Glomerular endothelial cell (primary cell): ENCODE measurements at regions not wholly inside any gene's neighbourhood (a gene's known extent, or its start where the extent isn't known, plus 50 kb on each side); places are given as distances from the start of the nearest gene placed in this dataset.
A peak's percentile ranks its signal among the peaks of the same experiment; 100 is the strongest.

Experiments
- DNase-seq: peaks from one replicate; pipeline ENCODE4 v3.0.0-alpha.2; 2011; ENCODE audit warnings: low read depth, low spot score; ENCODE audit errors: extremely low read depth

DNA sequence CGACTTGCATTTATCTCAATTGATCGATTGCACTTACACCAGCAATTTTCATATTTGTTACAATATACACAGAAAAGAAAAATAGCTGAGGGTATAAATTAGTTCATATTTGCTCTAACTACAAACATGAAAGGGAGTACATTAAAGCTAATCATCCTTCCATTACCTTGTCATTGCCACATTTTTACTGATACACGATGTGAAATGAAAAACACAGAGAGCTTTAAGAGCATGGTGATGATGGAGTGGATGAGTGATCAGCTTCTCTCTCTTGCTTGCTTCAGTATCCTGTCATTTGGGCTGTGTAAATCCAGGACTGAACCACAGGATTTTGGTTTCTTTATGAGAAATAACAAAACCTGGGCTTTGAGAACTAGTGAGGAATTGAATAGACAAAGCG, 1207.5 kb upstream of the GOT2 start:
- no peak for DNase-seq

DNA sequence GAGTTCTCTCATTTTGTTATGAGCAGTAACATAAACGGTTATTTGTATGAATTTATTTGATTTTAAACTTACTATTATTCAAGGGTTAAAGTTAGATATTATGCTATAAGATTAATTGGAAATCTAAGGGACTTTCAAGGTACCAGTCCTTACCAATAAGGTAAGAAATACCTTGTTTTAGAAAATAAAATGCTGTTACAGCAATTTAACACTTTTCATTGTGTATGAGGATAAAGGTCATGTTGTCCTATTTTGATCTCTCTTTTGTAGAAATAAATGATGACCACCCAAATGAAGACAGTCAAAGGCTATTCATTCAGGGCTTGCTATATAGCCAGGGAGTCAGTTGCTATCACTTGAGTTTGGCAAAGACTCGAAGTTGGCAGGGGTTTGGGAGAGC, 1185.9 kb upstream of the GOT2 start:
- no peak for DNase-seq

- DNase-seq, result no peak
Observed at GRCh38 chr16:59913666-59914065, 1179.5 kb upstream of the GOT2 start.

GRCh38 chr16:59909262-59909661, 1175.1 kb upstream of the GOT2 start:
- DNase-seq, result no peak

GRCh38 chr16:59907611-59908010, 1173.5 kb upstream of the GOT2 start:
- no peak for DNase-seq

DNA sequence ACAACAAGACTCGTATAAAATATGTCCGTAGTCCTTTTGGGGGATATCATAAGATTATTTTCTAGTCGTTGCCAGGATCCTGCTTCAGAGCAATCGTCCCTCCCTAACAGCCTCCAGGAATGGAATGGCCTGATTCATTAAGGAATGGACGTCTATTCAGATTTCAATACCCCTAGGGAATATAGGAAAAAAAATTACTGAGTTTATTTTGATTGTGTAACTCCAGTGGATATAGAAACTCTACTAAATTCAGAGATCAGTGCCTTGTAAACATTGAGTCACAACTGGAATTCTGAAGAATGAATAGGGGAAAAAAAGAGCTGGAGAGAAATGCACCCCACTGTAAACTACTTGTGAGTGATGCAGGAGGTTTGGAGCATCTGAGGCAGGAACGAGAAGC, 1171.5 kb upstream of the GOT2 start:
- DNase-seq, result no peak

DNA sequence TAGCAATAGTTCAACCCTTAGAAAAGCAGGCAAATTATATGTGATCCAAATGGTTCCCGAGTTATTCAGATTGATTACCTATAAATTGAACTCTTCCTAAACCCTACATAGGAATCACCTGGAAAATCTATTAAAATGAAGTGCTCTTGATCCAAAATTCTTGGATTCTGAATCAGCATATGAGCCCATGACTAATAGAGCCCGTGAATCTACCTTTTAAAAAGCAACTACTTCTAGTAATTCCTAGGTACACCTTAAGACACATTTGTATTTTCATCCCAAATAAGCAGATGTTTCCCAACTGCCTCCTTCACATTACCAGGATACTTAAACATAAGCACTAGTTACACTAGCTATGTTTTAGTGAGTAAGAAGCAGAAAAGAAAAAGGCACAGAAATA, 1171.0 kb upstream of the GOT2 start:
- no peak for DNase-seq

DNA sequence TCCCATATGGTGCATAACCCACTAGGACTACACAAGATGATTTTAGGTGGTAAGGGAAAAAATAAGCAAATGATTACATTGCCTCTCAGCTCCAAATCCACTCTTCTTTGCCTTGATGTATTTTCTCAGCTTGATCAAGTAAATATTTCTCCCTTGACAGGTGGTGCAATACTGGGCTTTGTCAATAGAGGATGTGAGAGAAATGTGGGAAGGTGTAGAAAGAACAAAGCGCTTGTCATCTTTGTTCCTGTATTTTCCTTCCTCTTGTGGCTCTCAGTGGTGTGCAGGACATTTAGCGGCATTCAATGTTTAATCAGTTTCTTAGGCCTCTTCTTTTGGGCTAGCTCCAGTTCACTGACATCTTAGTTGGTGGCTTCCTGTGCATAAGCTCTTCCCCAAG, 1165.8 kb upstream of the GOT2 start:
- no peak for DNase-seq

DNA sequence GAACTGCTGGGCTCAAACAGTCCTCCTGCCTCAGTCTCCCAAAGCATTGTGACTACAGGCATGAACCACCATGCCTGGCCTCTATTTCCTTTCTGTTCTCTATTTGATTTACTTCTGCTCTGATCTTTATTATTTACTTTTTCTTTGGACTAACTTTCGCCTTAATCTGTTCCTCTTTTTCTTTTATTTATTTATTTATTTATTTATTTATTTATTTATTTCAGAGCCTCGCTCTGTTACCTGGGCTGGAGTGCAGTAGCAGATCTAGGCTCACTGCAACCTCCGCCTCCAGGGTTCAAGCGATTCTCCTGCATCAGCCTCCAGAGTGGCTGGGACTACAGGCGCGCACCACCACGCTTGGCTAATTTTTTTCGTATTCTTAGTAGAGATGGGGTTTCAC, 1158.3 kb upstream of the GOT2 start:
- DNase-seq, result no peak

GRCh38 chr16:59887856-59888255, 1153.7 kb upstream of the GOT2 start:
- no peak for DNase-seq

GRCh38 chr16:59886021-59886420, 1151.9 kb upstream of the GOT2 start:
- DNase-seq, result no peak

GRCh38 chr16:59881376-59881775, 1147.3 kb upstream of the GOT2 start:
- DNase-seq, result no peak

DNA sequence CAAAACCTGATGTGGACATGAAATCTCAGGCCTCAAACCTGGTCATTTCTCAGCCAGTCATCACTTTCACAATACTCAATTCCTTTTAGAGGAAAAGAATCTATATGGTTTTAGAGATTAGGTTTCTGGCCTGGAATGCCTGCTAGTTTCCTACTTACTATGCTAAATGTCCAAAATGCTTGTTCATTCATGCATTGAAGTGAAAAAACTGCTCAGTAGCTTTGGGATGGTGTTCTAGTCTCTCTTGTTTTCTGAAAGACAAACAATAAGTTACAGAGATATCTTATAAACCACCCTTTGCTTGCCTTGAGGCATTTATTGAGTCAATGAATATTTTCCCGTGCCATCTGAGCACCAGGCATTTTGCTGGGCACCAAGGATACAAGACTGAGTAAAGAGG, 1146.5 kb upstream of the GOT2 start:
- DNase-seq, result no peak

- no peak for DNase-seq
Observed at GRCh38 chr16:59878999-59879398, 1144.9 kb upstream of the GOT2 start.

DNA sequence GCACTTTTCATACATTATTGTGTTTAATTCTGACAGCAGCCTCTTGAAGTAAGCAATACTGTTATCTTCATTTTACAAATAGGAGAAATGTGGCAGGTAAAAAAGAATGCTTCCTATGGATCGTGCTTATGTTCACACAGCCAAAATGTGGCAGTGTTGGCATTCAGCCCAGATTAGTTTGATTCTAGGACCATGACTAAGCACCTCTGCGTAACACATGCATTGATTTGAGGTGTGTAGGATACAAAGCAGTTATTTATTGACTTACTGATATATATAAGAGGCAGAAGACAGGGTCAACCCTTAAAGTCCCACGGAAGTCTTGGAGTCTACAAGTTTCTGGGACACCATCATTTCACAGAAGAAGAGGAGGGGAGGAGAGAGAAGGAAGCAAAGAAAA, 1144.4 kb upstream of the GOT2 start:
- peak; percentile 56 for DNase-seq

- no peak for DNase-seq
Observed at GRCh38 chr16:59864981-59865666, 1131.0 kb upstream of the GOT2 start.

DNA sequence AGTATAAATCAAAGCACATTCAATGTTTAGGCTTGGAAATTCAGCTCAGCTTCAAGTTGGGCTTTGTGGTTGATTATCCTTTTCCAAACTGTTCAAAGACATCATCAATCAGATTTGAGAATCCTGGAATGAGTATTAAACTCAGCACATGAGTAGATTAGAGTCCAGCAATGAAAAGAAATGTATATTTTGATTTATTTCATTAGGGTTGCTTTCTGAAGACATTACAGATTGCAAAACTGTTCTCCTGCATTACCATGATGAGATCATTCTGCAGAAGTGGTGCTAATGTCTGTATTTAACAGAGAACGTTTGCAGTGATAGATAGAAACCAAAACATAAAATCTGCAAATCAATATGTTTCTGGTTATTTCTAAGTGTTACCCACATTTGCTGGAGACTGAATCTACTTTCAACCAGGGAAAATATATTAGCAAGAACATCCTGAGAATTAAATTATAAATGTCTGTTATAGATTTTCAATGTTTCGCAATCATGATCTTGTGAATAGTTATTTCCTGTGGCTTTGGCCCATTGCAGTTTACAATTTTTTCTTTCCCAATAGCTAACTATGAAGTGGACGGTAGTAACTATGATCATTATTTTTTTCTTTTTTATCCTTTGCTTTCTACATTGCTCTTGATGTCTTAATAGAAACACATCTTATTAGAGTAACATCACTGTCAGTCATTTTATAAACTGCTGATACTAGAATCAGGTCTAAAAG, 1125.7 kb upstream of the GOT2 start:
- DNase-seq, result no peak

DNA sequence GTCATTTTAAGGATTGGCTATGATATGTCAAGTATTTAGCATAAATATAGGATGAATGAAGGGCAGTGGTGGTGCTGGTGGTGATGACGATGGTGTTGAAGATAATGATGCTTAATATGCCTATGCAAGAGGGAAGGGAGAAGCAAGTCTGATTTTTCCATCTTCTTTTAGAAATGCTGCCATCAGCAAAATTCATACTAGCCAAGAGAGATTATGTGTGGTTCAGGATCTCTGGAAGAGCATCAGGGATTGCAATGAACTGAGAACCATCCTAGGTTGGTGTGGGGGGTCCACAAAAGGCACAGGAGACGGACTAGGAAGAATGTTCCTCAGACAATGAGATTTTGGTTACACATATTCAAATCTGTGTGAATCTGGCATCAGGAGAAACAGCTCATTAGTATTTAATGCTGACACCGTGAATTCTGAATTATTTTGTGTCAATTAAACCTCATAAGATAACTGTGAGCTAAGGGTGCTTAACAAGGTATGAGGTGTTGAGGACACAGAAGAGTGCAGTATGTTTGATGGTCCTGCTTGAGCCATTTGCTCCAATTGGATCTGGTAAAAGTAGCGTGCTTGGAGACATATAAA, 1120.8 kb upstream of the GOT2 start:
- DNase-seq, result no peak

- no peak for DNase-seq
Observed at GRCh38 chr16:59849716-59850115, 1115.6 kb upstream of the GOT2 start.

GRCh38 chr16:59848296-59848695, 1114.2 kb upstream of the GOT2 start:
- DNase-seq, result no peak

GRCh38 chr16:59840169-59840568, 1106.1 kb upstream of the GOT2 start:
- no peak for DNase-seq

DNA sequence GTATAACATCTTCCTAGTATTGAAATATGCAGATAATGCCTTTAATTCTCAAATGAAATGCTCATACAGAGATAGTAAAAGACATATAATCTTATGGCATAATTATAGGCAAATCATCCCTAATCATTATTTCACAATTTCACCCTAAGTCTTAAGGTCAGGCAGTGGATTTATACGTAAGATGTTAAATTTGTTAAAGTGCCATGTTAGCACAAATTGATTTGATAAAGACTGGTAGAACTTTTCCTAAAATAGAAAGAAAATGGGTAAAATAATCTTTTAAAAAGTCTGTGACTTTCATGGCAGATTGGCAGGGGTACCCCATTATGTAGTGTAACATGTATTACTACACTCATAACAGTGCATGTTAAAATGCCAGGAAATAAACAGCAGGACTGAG, 1092.7 kb upstream of the GOT2 start:
- no peak for DNase-seq
